ENCODE measurements at regions not wholly inside any gene's neighbourhood (a gene's known extent, or its start where the extent isn't known, plus 50 kb on each side); places are given as distances from the start of the nearest gene placed in this dataset.

- TF ChIP-seq CTCF (IDR thresholded peaks at IDR 0.05) (no peak), POLR2A (IDR thresholded peaks at IDR 0.05) (no peak)
Observed at GRCh38 chrX:3545901-3546300, 167.5 kb downstream of the PRKX start.
